GM12872 (cell line): ENCODE measurements at regions not wholly inside any gene's neighbourhood (a gene's known extent, or its start where the extent isn't known, plus 50 kb on each side); places are given as distances from the start of the nearest gene placed in this dataset.

ENCODE experiments used
- TF ChIP-seq, protein P1 (sequence below): IDR thresholded peaks from 3 replicates; pipeline ENCODE4 v1.5.1; 2011; ENCODE audit warnings: low read depth, mild to moderate bottlenecking, low read length, moderate library complexity; ENCODE audit not compliant: insufficient read depth

DNA sequence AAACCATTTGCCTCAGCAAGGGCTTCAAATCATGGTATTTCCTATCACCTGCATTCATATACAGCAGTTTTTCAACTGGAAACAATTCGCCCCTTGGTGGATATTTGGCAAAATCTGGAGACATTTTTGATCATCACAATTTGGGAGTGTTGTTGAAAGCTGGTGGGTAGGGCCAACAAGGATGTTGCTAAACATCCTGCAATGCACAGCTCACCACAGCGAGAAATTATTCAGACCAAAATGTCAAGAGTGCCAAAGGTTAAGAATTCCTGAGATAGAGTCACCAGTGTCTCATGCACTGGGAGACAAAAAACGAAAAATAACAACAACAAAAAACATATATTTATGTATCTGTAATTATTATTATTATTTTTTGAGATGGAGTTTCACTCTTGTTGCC, 435.2 kb upstream of the CTSO start:
- TF ChIP-seq, protein P1, sequence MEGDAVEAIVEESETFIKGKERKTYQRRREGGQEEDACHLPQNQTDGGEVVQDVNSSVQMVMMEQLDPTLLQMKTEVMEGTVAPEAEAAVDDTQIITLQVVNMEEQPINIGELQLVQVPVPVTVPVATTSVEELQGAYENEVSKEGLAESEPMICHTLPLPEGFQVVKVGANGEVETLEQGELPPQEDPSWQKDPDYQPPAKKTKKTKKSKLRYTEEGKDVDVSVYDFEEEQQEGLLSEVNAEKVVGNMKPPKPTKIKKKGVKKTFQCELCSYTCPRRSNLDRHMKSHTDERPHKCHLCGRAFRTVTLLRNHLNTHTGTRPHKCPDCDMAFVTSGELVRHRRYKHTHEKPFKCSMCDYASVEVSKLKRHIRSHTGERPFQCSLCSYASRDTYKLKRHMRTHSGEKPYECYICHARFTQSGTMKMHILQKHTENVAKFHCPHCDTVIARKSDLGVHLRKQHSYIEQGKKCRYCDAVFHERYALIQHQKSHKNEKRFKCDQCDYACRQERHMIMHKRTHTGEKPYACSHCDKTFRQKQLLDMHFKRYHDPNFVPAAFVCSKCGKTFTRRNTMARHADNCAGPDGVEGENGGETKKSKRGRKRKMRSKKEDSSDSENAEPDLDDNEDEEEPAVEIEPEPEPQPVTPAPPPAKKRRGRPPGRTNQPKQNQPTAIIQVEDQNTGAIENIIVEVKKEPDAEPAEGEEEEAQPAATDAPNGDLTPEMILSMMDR, result no peak

DNA sequence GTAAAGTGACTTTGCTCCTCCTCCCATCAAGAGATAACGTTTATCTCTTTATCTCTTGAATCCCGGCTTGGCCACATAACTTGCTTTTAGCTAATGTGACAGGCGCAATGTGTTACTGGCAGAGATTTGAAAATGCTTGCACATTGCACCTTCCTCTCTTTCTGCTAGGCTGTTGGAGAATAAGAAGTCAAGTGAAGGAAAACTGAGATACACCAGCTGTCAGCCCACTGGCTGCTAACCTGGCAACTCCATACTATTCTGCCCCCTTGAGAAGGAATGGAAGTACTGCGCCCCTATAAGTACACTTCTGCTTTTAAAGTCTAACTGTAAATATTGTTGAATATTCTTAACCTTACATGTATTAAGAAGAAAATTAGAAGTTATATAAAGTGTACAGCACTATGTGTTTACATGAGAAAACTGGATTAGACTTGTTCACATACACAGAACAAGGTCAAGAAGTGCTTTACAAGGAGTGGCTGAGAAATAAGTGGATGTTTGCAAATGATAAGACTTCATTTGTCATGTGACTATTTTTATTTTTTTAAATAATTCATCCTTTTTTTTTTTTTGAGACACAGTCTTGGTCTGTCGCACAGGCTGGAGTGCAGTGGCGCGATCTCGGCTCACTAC, 424.5 kb upstream of the CTSO start:
- TF ChIP-seq, protein P1, result peak; percentile 41; the same call in 2 of the 3 replicates

DNA sequence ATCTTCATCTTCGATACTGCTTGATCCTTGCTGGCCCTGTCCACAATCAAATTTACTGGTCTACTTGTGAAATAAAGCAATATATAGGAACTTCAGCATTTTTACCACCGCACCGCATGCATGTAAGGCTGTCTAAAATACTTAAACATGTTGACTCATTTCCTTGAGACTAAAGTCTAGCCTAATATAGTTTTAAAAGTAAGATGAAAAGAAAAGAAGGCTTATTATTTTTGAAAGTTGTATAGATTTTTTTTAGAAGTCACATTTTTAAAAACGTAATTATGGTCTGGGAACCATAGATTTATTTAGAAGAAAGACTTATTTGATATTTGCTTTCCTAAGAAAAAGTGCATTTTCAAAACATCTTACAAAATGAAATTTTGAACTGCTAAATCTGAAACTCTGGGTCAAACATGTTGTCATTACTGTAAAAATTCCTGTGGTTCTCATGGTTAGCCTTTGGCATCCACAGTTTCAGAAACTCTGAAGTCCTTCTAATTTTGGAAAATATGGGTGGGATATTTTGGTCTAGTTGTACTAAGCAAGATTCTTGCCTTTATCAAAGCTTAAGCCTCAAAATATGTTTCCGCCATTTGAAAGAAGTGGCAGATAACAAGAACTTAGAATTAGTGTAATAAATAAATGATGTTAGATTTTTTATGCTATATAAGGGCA, 423.5 kb upstream of the CTSO start:
- TF ChIP-seq, protein P1, result no peak

DNA sequence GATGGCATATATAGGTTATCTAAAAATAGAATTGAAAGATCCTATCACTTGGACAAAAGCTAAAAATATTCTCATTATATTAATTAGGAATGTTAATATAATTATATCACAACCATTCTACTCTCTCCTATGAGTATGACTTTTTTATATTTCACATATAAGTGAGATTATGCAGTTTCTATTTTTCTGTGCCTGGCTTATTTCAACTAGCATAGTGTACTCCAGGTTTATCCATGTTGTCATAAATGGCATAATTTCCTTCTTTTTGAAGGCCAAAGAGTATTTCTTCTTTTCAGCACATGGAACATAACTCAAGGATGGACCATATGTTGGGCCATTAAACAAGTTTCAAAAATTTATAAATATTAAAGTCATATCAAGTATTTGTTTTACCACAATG, 421.2 kb upstream of the CTSO start:
- TF ChIP-seq, protein P1, result no peak

DNA sequence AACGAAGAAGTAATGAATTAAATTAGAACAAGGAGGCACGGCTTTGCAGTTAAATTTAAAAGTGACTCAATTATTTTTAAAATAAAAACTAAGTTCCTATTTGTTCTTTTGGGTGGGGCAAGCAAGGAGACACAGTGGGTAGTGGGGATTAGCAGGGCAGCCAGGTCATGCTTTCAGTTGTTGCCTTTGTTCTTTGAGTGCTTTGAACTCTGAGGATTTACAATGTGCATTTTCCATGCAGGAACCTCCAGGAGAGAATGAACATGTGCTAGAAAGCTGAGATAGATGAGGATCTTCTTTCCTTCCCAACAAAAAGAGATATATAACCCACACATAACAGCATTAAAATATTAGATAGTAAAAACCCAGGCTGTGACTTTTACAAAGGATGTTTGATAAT, 420.4 kb upstream of the CTSO start:
- TF ChIP-seq, protein P1, result no peak

DNA sequence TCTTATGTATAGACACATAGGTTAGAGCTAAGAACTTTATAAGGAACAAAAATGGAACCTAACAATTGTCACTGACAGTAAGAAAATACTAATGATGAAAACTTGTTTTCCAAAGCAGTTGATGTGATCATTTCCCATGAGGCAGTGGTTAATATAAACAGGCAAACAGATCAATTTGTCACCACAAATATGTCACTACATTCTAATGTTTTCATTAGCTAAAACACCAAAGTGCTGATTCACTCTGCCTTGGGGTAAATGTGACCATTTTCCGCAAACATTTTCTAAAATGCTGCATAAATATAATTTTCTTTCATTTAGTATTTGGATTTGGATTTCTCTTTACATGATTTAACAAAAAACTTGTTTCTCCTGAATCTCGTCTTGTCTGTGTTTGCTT, 408.9 kb upstream of the CTSO start:
- TF ChIP-seq, protein P1, result no peak

DNA sequence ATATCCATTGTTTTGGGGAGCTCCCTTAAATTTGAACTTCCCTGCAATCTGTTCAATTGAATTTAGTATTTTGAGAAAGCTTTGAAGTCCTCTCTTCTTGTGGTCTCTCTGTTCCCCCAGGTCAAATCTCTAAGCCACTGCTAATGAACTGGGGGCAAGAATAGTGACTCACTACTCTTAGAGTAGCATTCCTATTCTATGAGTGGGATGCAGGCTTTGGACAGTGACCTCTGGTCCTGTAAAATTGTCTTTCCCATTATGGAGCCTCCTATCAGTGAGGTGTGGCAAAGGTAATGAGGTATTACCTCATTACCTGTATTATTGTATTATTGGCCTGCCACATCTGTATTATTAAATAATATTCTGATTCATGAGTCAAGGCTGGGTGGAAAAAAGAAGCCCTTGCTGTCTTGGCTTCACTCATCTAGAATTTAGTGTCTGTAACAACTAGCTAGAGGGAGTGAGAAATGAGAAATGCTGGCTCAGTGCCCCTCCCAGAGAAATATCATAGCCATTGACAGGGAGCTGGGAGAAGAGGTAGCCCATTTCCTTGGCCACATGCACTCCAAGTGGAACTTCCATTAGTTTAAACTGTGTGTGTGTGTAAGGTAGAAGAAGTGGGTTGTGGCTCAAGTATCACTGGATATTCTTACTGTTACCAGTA, 393.9 kb upstream of the CTSO start:
- TF ChIP-seq, protein P1, result no peak
